OCI-LY1 (cell line): ENCODE measurements at regions not wholly inside any gene's neighbourhood (a gene's known extent, or its start where the extent isn't known, plus 50 kb on each side); places are given as distances from the start of the nearest gene placed in this dataset.

Experiments used
- H2AFZ ChIP-seq: fragments of 200-600 bp; sonication (generic), shearing (Covaris generic); 2 replicates; pipeline ENCODE4 v1.6.0; 2014; ENCODE audit warnings: antibody characterized with exemption, mild to moderate bottlenecking, low read length
- H3F3A ChIP-seq: fragments of 200-600 bp; sonication (generic), shearing (Covaris generic); 2 replicates; pipeline ENCODE4 v1.6.0; 2014; ENCODE audit warnings: mild to moderate bottlenecking, antibody characterized with exemption, low read length, moderate library complexity; ENCODE audit not compliant: insufficient read depth
- H3K27ac ChIP-seq: fragments of 200-600 bp; sonication (generic); 2 replicates; pipeline ENCODE4 v1.5.1; 2014; ENCODE audit warnings: low read length, mixed run types, mild to moderate bottlenecking, low read depth; ENCODE audit not compliant: poor library complexity, severe bottlenecking
- H3K27me3 ChIP-seq: fragments of 200-600 bp; sonication (generic); 2 replicates; pipeline ENCODE4 v1.6.0; 2014; ENCODE audit warnings: antibody characterized with exemption, mild to moderate bottlenecking, low read length, moderate library complexity; ENCODE audit not compliant: insufficient read depth
- H3K36me3 ChIP-seq: fragments of 200-600 bp; sonication (generic); 2 replicates; pipeline ENCODE4 v1.6.1; 2014; ENCODE audit warnings: mild to moderate bottlenecking, antibody characterized with exemption, low read length, moderate library complexity, mixed read lengths; ENCODE audit not compliant: insufficient read depth
- H3K4me1 ChIP-seq: fragments of 200-600 bp; sonication (generic); 2 replicates; pipeline ENCODE4 v1.5.1; 2014; ENCODE audit warnings: mild to moderate bottlenecking, low read length, moderate library complexity; ENCODE audit not compliant: insufficient read depth, severe bottlenecking
- H3K4me2 ChIP-seq: fragments of 200-600 bp; sonication (generic), shearing (Covaris generic); 2 replicates; pipeline ENCODE4 v1.6.1; 2014; ENCODE audit warnings: low read length
- H3K4me3 ChIP-seq: fragments of 200-600 bp; sonication (generic); 2 replicates; pipeline ENCODE4 v1.5.1; 2014; ENCODE audit warnings: low read length, low read depth, mild to moderate bottlenecking, mixed read lengths; ENCODE audit not compliant: poor library complexity, severe bottlenecking
- H3K79me2 ChIP-seq: fragments of 200-600 bp; shearing (Covaris generic); 2 replicates; pipeline ENCODE4 v1.6.1; 2016; ENCODE audit warnings: mixed run types, low read length, mixed read lengths; ENCODE audit not compliant: insufficient read depth
- H3K9ac ChIP-seq: fragments of 200-600 bp; sonication (generic), shearing (Covaris generic); 2 replicates; pipeline ENCODE4 v1.6.1; 2014; ENCODE audit warnings: mild to moderate bottlenecking, low read length, mixed read lengths
- H3K9me2 ChIP-seq: fragments of 200-600 bp; sonication (generic), shearing (Covaris generic); 2 replicates; pipeline ENCODE4 v1.6.1; 2014; ENCODE audit warnings: low read depth, mild to moderate bottlenecking, low read length, mixed read lengths
- H3K9me3 ChIP-seq: fragments of 200-600 bp; shearing (Covaris generic); 2 replicates; pipeline ENCODE4 v1.6.1; 2014; ENCODE audit warnings: low read length, mixed read lengths
- H4K20me1 ChIP-seq: fragments of 200-600 bp; sonication (generic), shearing (Covaris generic); 2 replicates; pipeline ENCODE4 v1.6.0; 2016; ENCODE audit warnings: mild to moderate bottlenecking, low read length; ENCODE audit not compliant: insufficient read depth
- CTCF ChIP-seq: fragments of 200-600 bp; sonication (generic), shearing (Covaris generic); IDR thresholded peaks from 2 replicates; pipeline ENCODE4 v1.5.1; 2017; ENCODE audit warnings: mild to moderate bottlenecking, antibody characterized with exemption, low read length, moderate library complexity, mixed read lengths
- EZH2 ChIP-seq: fragments of 200-600 bp; sonication (generic), shearing (Covaris generic); IDR thresholded peaks from 2 replicates; pipeline ENCODE4 v1.8.0; 2017; ENCODE audit warnings: borderline replicate concordance, mixed run types, mild to moderate bottlenecking, antibody characterized with exemption, low read length, moderate library complexity, mixed read lengths

GRCh38 chr1:105204836-105205371, 1455.2 kb downstream of the AMY1C start:
- Histone ChIP-seq H3K36me3 (no peaks in the 10 kb centered on the region), H3K27ac (no peak overlapping the region), H4K20me1 (no peaks in the 10 kb centered on the region), H3K9me2 (no peaks in the 10 kb centered on the region; the same call in 1 of the 2 replicates), H3F3A (no peaks in the 10 kb centered on the region), H3K9me3 (no peaks in the 10 kb centered on the region; the same call in 1 of the 2 replicates), H2AFZ (no peak overlapping the region), H3K4me2 (no peak overlapping the region), H3K27me3 (no peaks in the 10 kb centered on the region), H3K4me1 (peaks cover 7% of the 10 kb centered on the region), H3K4me3 (no peak overlapping the region), H3K9ac (no peak overlapping the region), H3K79me2 (no peaks in the 10 kb centered on the region)
- TF ChIP-seq CTCF (no peak), EZH2 (no peak)

GRCh38 chr1:105208581-105208980, 1458.9 kb downstream of the AMY1C start:
- no peak overlapping the region for H3K4me2 ChIP-seq
- peaks cover 6% of the 10 kb centered on the region for H3K4me1 ChIP-seq
- no peak overlapping the region for H3K4me3 ChIP-seq
- no peaks in the 10 kb centered on the region for H3K9me2 ChIP-seq
- no peaks in the 10 kb centered on the region for H3K36me3 ChIP-seq
- no peaks in the 10 kb centered on the region for H3K79me2 ChIP-seq
- H2AFZ ChIP-seq: no peak overlapping the region
- H3F3A ChIP-seq: no peaks in the 10 kb centered on the region
- no peak overlapping the region for H3K27ac ChIP-seq
- peaks cover 7% of the 10 kb centered on the region; the same call in 1 of the 2 replicates for H3K9me3 ChIP-seq
- H3K27me3 ChIP-seq: no peaks in the 10 kb centered on the region
- H3K9ac ChIP-seq: no peak overlapping the region
- no peaks in the 10 kb centered on the region for H4K20me1 ChIP-seq
- TF ChIP-seq CTCF (no peak), EZH2 (no peak)

- Histone ChIP-seq H3K36me3 (no peaks in the 10 kb centered on the region), H3K9ac (no peak overlapping the region), H3K4me3 (no peak overlapping the region), H3K4me2 (no peak overlapping the region), H3F3A (no peaks in the 10 kb centered on the region), H3K4me1 (no peaks in the 10 kb centered on the region), H2AFZ (no peak overlapping the region; the same call in 1 of the 2 replicates), H3K9me2 (no peaks in the 10 kb centered on the region), H3K27ac (no peak overlapping the region), H3K9me3 (peaks cover 7% of the 10 kb centered on the region; the same call in 1 of the 2 replicates), H4K20me1 (no peaks in the 10 kb centered on the region), H3K79me2 (no peaks in the 10 kb centered on the region), H3K27me3 (no peaks in the 10 kb centered on the region)
- TF ChIP-seq CTCF: no peak
- no peak for TF ChIP-seq EZH2
These were observed 1461.0 kb downstream of the AMY1C start for GRCh38 chr1:105210747-105211146.
